Stimulated activated naive CD8-positive, alpha-beta T cell treated with anti-CD3 and anti-CD28 coated beads, Interleukin-15, Interleukin-2, amounts not matched to agents 100 ng/mL and 50 ng/mL, for 24 hours (primary cell): ENCODE measurements at regions not wholly inside any gene's neighbourhood (a gene's known extent, or its start where the extent isn't known, plus 50 kb on each side); places are given as distances from the start of the nearest gene placed in this dataset.
"Not testable (repeated sequence)": the region's sequence is repeated elsewhere in the genome, so short reads cannot be mapped to it uniquely, and the experiment has no call there.

ENCODE experiments used
- H3K27ac Mint-ChIP-seq: one replicate; pipeline ENCODE4 v1.8.0; 2021; ENCODE audit warnings: mild to moderate bottlenecking, mixed read lengths
- H3K27me3 Mint-ChIP-seq: one replicate; pipeline ENCODE4 v1.8.0; 2021; ENCODE audit warnings: mixed read lengths
- H3K36me3 Mint-ChIP-seq: one replicate; pipeline ENCODE4 v1.8.0; 2021; ENCODE audit warnings: low read depth, mixed read lengths
- H3K4me1 Mint-ChIP-seq: one replicate; pipeline ENCODE4 v1.8.0; 2021; ENCODE audit warnings: low read depth, mixed read lengths
- H3K4me3 Mint-ChIP-seq: one replicate; pipeline ENCODE4 v1.8.0; 2021; ENCODE audit warnings: mild to moderate bottlenecking, mixed read lengths
- H3K9me3 Mint-ChIP-seq: one replicate; pipeline ENCODE4 v1.8.0; 2021; ENCODE audit warnings: mixed read lengths

GRCh38 chr7:114789871-114790311 lies 132.0 kb upstream of the MDFIC start:
- H3K27ac Mint-ChIP-seq = peak overlapping the region; percentile 63
- peaks cover 64% of the 10 kb centered on the region for H3K4me1 Mint-ChIP-seq
- no peaks in the 10 kb centered on the region for H3K36me3 Mint-ChIP-seq
- no peaks in the 10 kb centered on the region for H3K27me3 Mint-ChIP-seq
- H3K4me3 Mint-ChIP-seq = no peak overlapping the region
- H3K9me3 Mint-ChIP-seq = no peaks in the 10 kb centered on the region

GRCh38 chr7:114790521-114790920 lies 131.4 kb upstream of the MDFIC start:
- Mint-ChIP-seq H3K27me3 (peaks cover 5% of the 10 kb centered on the region), H3K4me1 (peaks cover 64% of the 10 kb centered on the region), H3K36me3 (no peaks in the 10 kb centered on the region), H3K9me3 (peaks cover 4% of the 10 kb centered on the region), H3K27ac (peak overlapping the region; percentile 43), H3K4me3 (no peak overlapping the region)

- Mint-ChIP-seq H3K9me3 (peaks cover 4% of the 10 kb centered on the region), H3K36me3 (no peaks in the 10 kb centered on the region), H3K4me3 (no peak overlapping the region), H3K27ac (no peak overlapping the region), H3K27me3 (peaks cover 9% of the 10 kb centered on the region), H3K4me1 (peaks cover 68% of the 10 kb centered on the region)
Observed at GRCh38 chr7:114791771-114792170, 130.1 kb upstream of the MDFIC start.

GRCh38 chr7:114793155-114793845 lies 128.6 kb upstream of the MDFIC start:
- H3K4me1 Mint-ChIP-seq = peaks cover 75% of the 10 kb centered on the region
- peaks cover 4% of the 10 kb centered on the region for H3K9me3 Mint-ChIP-seq
- H3K27me3 Mint-ChIP-seq = peaks cover 13% of the 10 kb centered on the region
- H3K4me3 Mint-ChIP-seq = peak overlapping the region; percentile 32
- H3K36me3 Mint-ChIP-seq = no peaks in the 10 kb centered on the region
- H3K27ac Mint-ChIP-seq = peak overlapping the region; percentile 78

- Mint-ChIP-seq H3K4me1 (peaks cover 74% of the 10 kb centered on the region), H3K27me3 (peaks cover 13% of the 10 kb centered on the region), H3K27ac (peak overlapping the region; percentile 81), H3K9me3 (peaks cover 4% of the 10 kb centered on the region), H3K4me3 (no peak overlapping the region), H3K36me3 (no peaks in the 10 kb centered on the region)
Observed at GRCh38 chr7:114795475-114795874, 126.4 kb upstream of the MDFIC start.

GRCh38 chr7:114799628-114800028 lies 122.3 kb upstream of the MDFIC start:
- Mint-ChIP-seq H3K9me3 (peaks cover 4% of the 10 kb centered on the region), H3K36me3 (no peaks in the 10 kb centered on the region), H3K27ac (peak overlapping the region; percentile 94), H3K27me3 (peaks cover 13% of the 10 kb centered on the region), H3K4me3 (no peak overlapping the region), H3K4me1 (peaks cover 83% of the 10 kb centered on the region)

- peaks cover 8% of the 10 kb centered on the region for H3K27me3 Mint-ChIP-seq
- peaks cover 73% of the 10 kb centered on the region for H3K4me1 Mint-ChIP-seq
- no peak overlapping the region for H3K4me3 Mint-ChIP-seq
- H3K9me3 Mint-ChIP-seq = peaks cover 3% of the 10 kb centered on the region
- peaks cover 4% of the 10 kb centered on the region for H3K36me3 Mint-ChIP-seq
- H3K27ac Mint-ChIP-seq = peak overlapping the region; percentile 94
Observed at GRCh38 chr7:114802632-114803031, 119.3 kb upstream of the MDFIC start.

- H3K27ac Mint-ChIP-seq = no peak overlapping the region
- no peak overlapping the region for H3K4me3 Mint-ChIP-seq
- peaks cover 3% of the 10 kb centered on the region for H3K9me3 Mint-ChIP-seq
- H3K4me1 Mint-ChIP-seq = peaks cover 38% of the 10 kb centered on the region
- H3K27me3 Mint-ChIP-seq = peaks cover 14% of the 10 kb centered on the region
- H3K36me3 Mint-ChIP-seq = peaks cover 4% of the 10 kb centered on the region
Observed at GRCh38 chr7:114806590-114807162, 115.2 kb upstream of the MDFIC start.

- peaks cover 20% of the 10 kb centered on the region for H3K4me1 Mint-ChIP-seq
- peaks cover 6% of the 10 kb centered on the region for H3K27me3 Mint-ChIP-seq
- no peaks in the 10 kb centered on the region for H3K36me3 Mint-ChIP-seq
- no peak overlapping the region for H3K4me3 Mint-ChIP-seq
- no peaks in the 10 kb centered on the region for H3K9me3 Mint-ChIP-seq
- no peak overlapping the region for H3K27ac Mint-ChIP-seq
Observed at GRCh38 chr7:114812570-114812969, 109.3 kb upstream of the MDFIC start.

GRCh38 chr7:114813624-114814023 lies 108.3 kb upstream of the MDFIC start:
- Mint-ChIP-seq H3K27me3 (peaks cover 6% of the 10 kb centered on the region), H3K9me3 (no peaks in the 10 kb centered on the region), H3K36me3 (no peaks in the 10 kb centered on the region), H3K4me3 (no peak overlapping the region), H3K27ac (no peak overlapping the region), H3K4me1 (peaks cover 26% of the 10 kb centered on the region)

- H3K9me3 Mint-ChIP-seq, H3K4me3 Mint-ChIP-seq, H3K36me3 Mint-ChIP-seq, H3K27me3 Mint-ChIP-seq, H3K27ac Mint-ChIP-seq: not testable (repeated sequence)
- peaks cover 37% of the 10 kb centered on the region for H3K4me1 Mint-ChIP-seq
Observed at GRCh38 chr7:114817036-114817435, 104.9 kb upstream of the MDFIC start.

- peaks cover 31% of the 10 kb centered on the region for H3K4me1 Mint-ChIP-seq
- H3K4me3 Mint-ChIP-seq = no peak overlapping the region
- H3K9me3 Mint-ChIP-seq = no peaks in the 10 kb centered on the region
- H3K27ac Mint-ChIP-seq = peak overlapping the region; percentile 38
- H3K27me3 Mint-ChIP-seq = peaks cover 4% of the 10 kb centered on the region
- no peaks in the 10 kb centered on the region for H3K36me3 Mint-ChIP-seq
Observed at GRCh38 chr7:114818501-114818900, 103.4 kb upstream of the MDFIC start.

- H3K4me1 Mint-ChIP-seq = peaks cover 21% of the 10 kb centered on the region
- no peak overlapping the region for H3K4me3 Mint-ChIP-seq
- no peaks in the 10 kb centered on the region for H3K36me3 Mint-ChIP-seq
- no peak overlapping the region for H3K27ac Mint-ChIP-seq
- H3K27me3 Mint-ChIP-seq = peaks cover 4% of the 10 kb centered on the region
- no peaks in the 10 kb centered on the region for H3K9me3 Mint-ChIP-seq
Observed at GRCh38 chr7:114819616-114820362, 102.1 kb upstream of the MDFIC start.

- Mint-ChIP-seq H3K9me3 (peaks cover 8% of the 10 kb centered on the region), H3K27ac (peak overlapping the region; percentile 57), H3K4me1 (peaks cover 34% of the 10 kb centered on the region), H3K4me3 (no peak overlapping the region), H3K36me3 (peaks cover 5% of the 10 kb centered on the region), H3K27me3 (peaks cover 4% of the 10 kb centered on the region)
Observed at GRCh38 chr7:114821030-114821900, 100.6 kb upstream of the MDFIC start.
